GM12878 (cell line): ENCODE measurements at regions not wholly inside any gene's neighbourhood (a gene's known extent, or its start where the extent isn't known, plus 50 kb on each side); places are given as distances from the start of the nearest gene placed in this dataset.

Experiments
- ATAC-seq: fragments of 200-7000 bp; cut with Tn5 transposase; 3 replicates; pipeline ENCODE4 v1.9.1; 2020; ENCODE audit warnings: mild to moderate bottlenecking, moderate library complexity
- BruUV-seq: library from RNA; stranded (reverse); fragments of 400-500 nt; replicated peaks from 2 replicates; lab custom pipeline; 2021; lab: Mats Ljungman, UMichigan
- CTCF ChIA-PET: fragments of 300-600 bp; sonication (Branson Sonifier 250); formaldehyde crosslinking; extraction: SDS; loops from one replicate; lab custom pipeline; 2021; ENCODE audit warnings: inconsistent platforms; lab: Yijun Ruan, JAX
- POLR2A ChIA-PET: fragments of 350-600 bp; formaldehyde crosslinking; extraction: SDS; loops from one replicate; lab custom pipeline; 2021; ENCODE audit warnings: inconsistent platforms; lab: Charles Lee
- RAD21 ChIA-PET: fragments of 300-600 bp; sonication (Branson Sonifier 250); formaldehyde crosslinking; loops from one replicate; lab custom pipeline; 2023; ENCODE audit warnings: antibody characterized with exemption; ENCODE audit not compliant: unreplicated experiment; lab: Charles Lee
- SMC1A ChIA-PET: fragments of 300-600 bp; sonication (Branson Sonifier 250); formaldehyde crosslinking; loops from one replicate; lab custom pipeline; 2023; ENCODE audit not compliant: unreplicated experiment, uncharacterized antibody; lab: Charles Lee
- DNase-seq: peaks from one replicate; pipeline ENCODE4 v3.0.0-alpha.2; 2011; ENCODE audit warnings: low read depth, low spot score
- FAIRE-seq: peaks from 3 replicates; lab custom pipeline; 2011; peaks lifted over from hg19 to GRCh38; lab: Jason Lieb, UNC
- H2AFZ ChIP-seq: 2 replicates; pipeline ENCODE4 v1.6.0; 2011; ENCODE audit warnings: low read depth, low read length, control low read depth; ENCODE audit not compliant: control insufficient read depth
- H3K27ac ChIP-seq: 2 replicates; pipeline ENCODE4 v1.5.1; 2011; ENCODE audit warnings: control low read depth; ENCODE audit not compliant: control insufficient read depth, insufficient read depth
- H3K27me3 ChIP-seq, 2 experiments: replicated peaks in 1 of 2; 2 replicates each; pipeline versions ENCODE4 v1.6.0 to v1.6.1; 2011; ENCODE audit warnings: low read length in 1 of 2; ENCODE audit not compliant: control insufficient read depth in 2 of 2, insufficient read depth in 2 of 2
- H3K36me3 ChIP-seq, 2 experiments: 2 replicates each; pipeline ENCODE4 v1.5.1; 2011; ENCODE audit warnings: low read length in 1 of 2; ENCODE audit not compliant: control insufficient read depth in 2 of 2, insufficient read depth in 2 of 2
- H3K4me1 ChIP-seq: 2 replicates; pipeline ENCODE4 v1.6.1; 2011; ENCODE audit warnings: mild to moderate bottlenecking, low read length, moderate library complexity, mixed read lengths; ENCODE audit not compliant: control insufficient read depth, insufficient read depth
- H3K4me2 ChIP-seq: 2 replicates; pipeline ENCODE4 v1.6.0; 2011; ENCODE audit warnings: control low read depth; ENCODE audit not compliant: control insufficient read depth, insufficient read depth
- H3K4me3 ChIP-seq: fragments of 200-600 bp; sonication (generic); 2 replicates; pipeline ENCODE4 v1.5.1; 2016
- H3K79me2 ChIP-seq: 2 replicates; pipeline ENCODE4 v1.6.0; 2011; ENCODE audit warnings: low read length; ENCODE audit not compliant: control insufficient read depth, insufficient read depth
- H3K9ac ChIP-seq: 2 replicates; pipeline ENCODE4 v1.8.0; 2011; ENCODE audit warnings: low read length, control low read depth, mixed read lengths; ENCODE audit not compliant: control insufficient read depth, insufficient read depth
- H3K9me3 ChIP-seq: replicated peaks from 3 replicates; pipeline ENCODE4 v1.5.1; 2011; ENCODE audit warnings: mild to moderate bottlenecking, low read length; ENCODE audit not compliant: control insufficient read depth, insufficient read depth
- H4K20me1 ChIP-seq: 2 replicates; pipeline ENCODE4 v1.6.0; 2011; ENCODE audit not compliant: control insufficient read depth, insufficient read depth
- BCL3 ChIP-seq: IDR thresholded peaks from 2 replicates; pipeline ENCODE4 v1.6.1; 2011; ENCODE audit warnings: borderline replicate concordance, low read depth, mild to moderate bottlenecking, moderate library complexity, low read length; ENCODE audit not compliant: insufficient read depth, poor library complexity, severe bottlenecking
- CBX5 ChIP-seq: sonication (generic); IDR thresholded peaks from 2 replicates; pipeline ENCODE4 v1.6.1; 2016; ENCODE audit warnings: low read depth, moderate library complexity, mild to moderate bottlenecking, inconsistent platforms
- CEBPB ChIP-seq, 2 experiments: fragments of 150-350 bp in 1 of 2; IDR thresholded peaks; 2 replicates each; pipeline ENCODE4 v1.6.1; 2012 to 2014; ENCODE audit warnings: low read depth in 2 of 2, low read length in 2 of 2, borderline replicate concordance in 1 of 2, inconsistent platforms in 1 of 2
- DPF2 ChIP-seq: fragments of 450-650 bp; IDR thresholded peaks from 2 replicates; pipeline ENCODE4 v1.6.1; 2017; ENCODE audit warnings: mild to moderate bottlenecking
- ELK1 ChIP-seq: IDR thresholded peaks from 2 replicates; pipeline ENCODE4 v1.6.1; 2012; ENCODE audit warnings: low read depth, low read length, improper control_type of control experiment
- FOS ChIP-seq: IDR thresholded peaks from 3 replicates; pipeline ENCODE4 v1.6.1; 2011; ENCODE audit warnings: borderline replicate concordance; ENCODE audit not compliant: insufficient read length; ENCODE audit errors: extremely low read depth
- FOXK2 ChIP-seq: fragments of 450-650 bp; IDR thresholded peaks from 2 replicates; pipeline ENCODE4 v1.6.1; 2017; ENCODE audit warnings: mild to moderate bottlenecking, moderate library complexity
- KAT2A ChIP-seq: conservative IDR thresholded peaks from 2 replicates; pipeline ENCODE4 v1.6.1; 2011; ENCODE audit warnings: low read depth, low read length; ENCODE audit not compliant: control insufficient read depth
- MTA2 ChIP-seq: fragments of 450-650 bp; IDR thresholded peaks from 2 replicates; pipeline ENCODE4 v1.6.1; 2016; ENCODE audit warnings: low read depth, mild to moderate bottlenecking, moderate library complexity
- MYB ChIP-seq: fragments of 150-350 bp; IDR thresholded peaks from 2 replicates; pipeline ENCODE4 v1.6.1; 2014; ENCODE audit warnings: mild to moderate bottlenecking, low read depth, low read length, borderline replicate concordance
- NFXL1 ChIP-seq: fragments of 450-650 bp; IDR thresholded peaks from 2 replicates; pipeline ENCODE4 v1.6.1; 2017; ENCODE audit warnings: antibody characterized with exemption, mild to moderate bottlenecking, borderline replicate concordance
- NRF1 ChIP-seq: conservative IDR thresholded peaks from 2 replicates; pipeline ENCODE4 v1.6.1; 2011; ENCODE audit warnings: mild to moderate bottlenecking, low read depth, low read length, improper control_type of control experiment
- RB1 ChIP-seq: fragments of 450-650 bp; formaldehyde crosslinking; IDR thresholded peaks from 2 replicates; pipeline ENCODE4 v1.6.1; 2017; ENCODE audit warnings: mild to moderate bottlenecking, borderline replicate concordance
- STAT1 ChIP-seq: fragments of 450-650 bp; conservative IDR thresholded peaks from 2 replicates; pipeline ENCODE4 v1.6.1; 2014; ENCODE audit warnings: antibody characterized with exemption, mild to moderate bottlenecking
- TBL1XR1 ChIP-seq: IDR thresholded peaks from 2 replicates; pipeline ENCODE4 v1.6.1; 2012; ENCODE audit warnings: low read depth, low read length, improper control_type of control experiment
- TCF12 ChIP-seq: IDR thresholded peaks from 2 replicates; pipeline ENCODE4 v1.6.1; 2011; ENCODE audit warnings: low read depth, mild to moderate bottlenecking, low read length
- ZNF622 ChIP-seq: fragments of 450-650 bp; IDR thresholded peaks from 2 replicates; pipeline ENCODE4 v1.6.1; 2017; ENCODE audit warnings: mild to moderate bottlenecking, inconsistent platforms
- WGBS: methylation state at CpG from one replicate; pipeline ENCODE4 v1.1.6; 2016; ENCODE audit warnings: low lambda C conversion rate; ENCODE audit not compliant: insufficient replicate concordance, insufficient coverage; ENCODE audit errors: missing lambda C conversion rate; 5-methylcytosine and 5-hydroxymethylcytosine counted together
- in situ Hi-C: fragments of 300-500 bp; cut with MboI; formaldehyde crosslinking; loops from 9 replicates; pipeline ENCODE4 v1.14.3; 2018; ENCODE audit warnings: mixed read lengths
- intact Hi-C: fragments of 100-400 bp; cut with micrococcal nuclease; formaldehyde crosslinking; loops from one replicate; pipeline ENCODE4 v1.14.2; 2022; ENCODE audit not compliant: unreplicated experiment

- CTCF ChIA-PET = no interaction called here
- H3K36me3 ChIP-seq = no peaks in the 10 kb centered on the region
- SMC1A ChIA-PET = no interaction called here
- intact Hi-C loops = no loop called here
- in situ Hi-C loops = no loop called here
- FAIRE-seq (no peak), ATAC-seq (no peak), DNase-seq (no peak)
- TF ChIP-seq TBL1XR1 (no peak), CBX5 (no peak), CEBPB (IDR thresholded peaks at IDR 0.05; ENCODE audit: borderline replicate concordance in 1 of 2, low read depth in 2 of 2, low read length in 2 of 2) (no peak)
- H3K4me1 ChIP-seq = no peaks in the 10 kb centered on the region
- no peaks in the 10 kb centered on the region; the same call in 2 of the 3 replicates for H3K9me3 ChIP-seq
- H2AFZ ChIP-seq = no peak overlapping the region
- WGBS = 65% methylated on average over 16 of the region's 16 CpGs
- H4K20me1 ChIP-seq = no peaks in the 10 kb centered on the region
- H3K27ac ChIP-seq = no peak overlapping the region
- no TSS peak for BruUV-seq
- no peaks in the 10 kb centered on the region for H3K79me2 ChIP-seq
- RAD21 ChIA-PET = no interaction called here
- no peaks in the 10 kb centered on the region for H3K27me3 ChIP-seq
- no peak overlapping the region for H3K9ac ChIP-seq
- H3K4me3 ChIP-seq = no peak overlapping the region
- POLR2A ChIA-PET = no interaction called here
- H3K4me2 ChIP-seq = no peak overlapping the region
Observed at GRCh38 chr7:159201722-159202330, 57.2 kb upstream of the VIPR2 start.

- POLR2A ChIA-PET = no interaction called here
- Histone ChIP-seq H3K36me3 (no peaks in the 10 kb centered on the region), H3K79me2 (no peaks in the 10 kb centered on the region), H3K4me1 (no peaks in the 10 kb centered on the region; the same call in 1 of the 2 replicates), H3K9ac (no peak overlapping the region), H3K27me3 (no peaks in the 10 kb centered on the region), H3K4me3 (no peak overlapping the region), H4K20me1 (no peaks in the 10 kb centered on the region), H3K27ac (no peak overlapping the region), H3K4me2 (no peak overlapping the region), H2AFZ (no peak overlapping the region), H3K9me3 (no peaks in the 10 kb centered on the region; the same call in 2 of the 3 replicates)
- RAD21 ChIA-PET = no interaction called here
- WGBS = 33% methylated on average over 14 of the region's 14 CpGs
- TF ChIP-seq MTA2 (no peak), NRF1 (no peak), STAT1 (no peak), FOS (no peak), DPF2 (no peak), ZNF622 (no peak), CBX5 (no peak), RB1 (no peak), TCF12 (no peak), ELK1 (no peak), KAT2A (no peak), NFXL1 (no peak), MYB (no peak), BCL3 (no peak), FOXK2 (no peak)
- FAIRE-seq (no peak), DNase-seq (no peak), ATAC-seq (no peak)
- intact Hi-C loops (no loop called here), in situ Hi-C loops (no loop called here)
- CTCF ChIA-PET = no interaction called here
- BruUV-seq = no TSS peak
- SMC1A ChIA-PET = no interaction called here
Observed at GRCh38 chr7:159200421-159200820, 55.8 kb upstream of the VIPR2 start.
